NCI-H2029 treated with DMSO at 0.1 percent for 48 hours (cell line): ENCODE measurements at regions not wholly inside any gene's neighbourhood (a gene's known extent, or its start where the extent isn't known, plus 50 kb on each side); places are given as distances from the start of the nearest gene placed in this dataset.

Source experiments
- DNase-seq: peaks from one replicate; lab custom pipeline; 2025; lab: John Stamatoyannopoulos, UW

DNA sequence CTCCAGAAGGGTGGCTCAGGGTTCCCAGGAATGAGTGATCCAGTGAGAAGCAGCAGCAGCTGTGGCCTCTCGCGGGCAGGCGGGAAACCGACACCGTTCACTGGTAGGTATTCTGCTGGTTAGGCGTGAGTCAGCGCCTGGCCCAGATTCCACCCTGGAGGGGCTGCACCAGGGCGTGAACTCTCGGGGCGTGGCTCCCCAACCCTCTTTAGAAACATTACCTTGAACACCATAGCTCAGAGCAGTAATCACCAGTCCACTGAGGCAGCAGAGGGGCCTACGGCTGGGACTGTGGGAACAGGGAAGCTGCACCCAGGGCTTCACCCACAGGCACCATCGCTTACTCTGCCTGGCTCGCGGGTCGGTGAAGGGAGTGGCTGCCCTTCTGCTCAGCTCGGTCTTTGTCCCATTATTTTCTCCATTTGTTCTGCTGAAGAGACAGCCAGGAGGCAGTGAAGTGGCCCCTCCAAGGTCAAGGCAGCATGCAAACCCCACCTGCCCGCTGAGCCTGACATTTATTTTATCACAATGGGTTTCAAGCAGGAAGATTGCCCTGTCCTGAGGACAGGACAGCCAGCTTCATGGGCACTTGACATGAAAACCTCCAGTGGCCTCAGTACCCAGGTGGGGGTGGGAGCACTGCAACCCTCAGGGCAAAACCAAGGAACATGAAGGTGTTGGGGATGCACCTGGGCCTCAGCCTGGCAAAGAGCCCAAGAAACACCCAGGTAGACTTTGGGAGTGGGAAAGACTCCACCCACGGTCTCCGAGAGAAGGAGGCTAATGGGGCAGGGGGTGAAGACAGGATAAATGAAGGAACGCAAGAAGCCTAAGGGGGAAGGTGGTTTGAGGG, 51.0 kb upstream of the CD93 start:
- DNase-seq = no peak

DNA sequence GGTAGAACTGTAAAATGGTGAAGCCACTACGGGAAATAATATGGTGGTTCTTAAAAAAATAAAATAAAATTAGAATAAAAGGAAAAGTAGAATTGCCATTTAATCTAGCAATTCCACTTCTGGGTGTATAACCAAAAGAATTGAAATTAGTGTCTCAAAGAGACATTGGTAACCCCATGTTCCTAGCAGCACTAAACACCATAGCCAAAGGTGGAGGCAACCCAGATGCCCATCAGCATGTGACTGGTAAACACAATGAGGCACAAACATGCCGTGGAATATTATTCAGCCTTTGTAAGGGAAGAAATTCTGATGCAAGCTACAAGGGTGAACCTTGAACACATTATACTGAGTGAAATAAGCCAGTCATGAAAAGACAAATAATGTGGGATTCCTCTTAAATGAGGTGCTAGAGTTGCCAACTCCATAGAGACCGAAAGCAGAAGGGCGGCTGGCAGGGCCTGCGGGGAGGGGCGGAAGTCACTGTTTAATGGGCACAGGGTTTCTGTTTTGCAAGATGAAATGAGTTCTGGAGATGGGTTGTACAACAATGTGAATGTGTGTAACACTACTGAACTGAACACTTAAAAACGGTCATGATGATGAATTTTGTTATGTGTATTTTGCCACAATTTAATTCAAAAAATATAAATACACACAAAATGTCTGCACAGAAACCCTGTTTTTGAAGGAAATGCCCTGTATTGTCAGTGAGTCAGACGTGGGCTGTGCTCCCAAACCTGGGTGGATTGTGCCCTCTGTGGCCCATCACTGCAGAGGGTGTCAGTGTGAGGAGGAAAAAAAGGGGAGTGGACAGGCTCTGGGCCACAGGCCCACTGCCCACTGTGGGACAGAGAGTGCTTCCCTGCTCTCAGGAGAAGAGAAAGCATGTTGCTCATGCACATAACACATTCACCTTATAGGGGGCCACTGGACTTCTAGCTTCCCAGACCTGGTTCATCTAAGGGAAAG, 49.6 kb upstream of the CD93 start:
- DNase-seq = no peak
